Endothelial cell of umbilical vein (primary cell): ENCODE measurements at regions not wholly inside any gene's neighbourhood (a gene's known extent, or its start where the extent isn't known, plus 50 kb on each side); places are given as distances from the start of the nearest gene placed in this dataset.

Experiments used
- BruUV-seq: library from RNA; stranded (reverse); fragments of 400-500 nt; replicated peaks from 2 replicates; lab custom pipeline; 2021; lab: Mats Ljungman, UMichigan
- CTCF ChIA-PET: fragments of 300-600, 350-600 bp; sonication (Branson Sonifier 250); formaldehyde crosslinking; loops from one replicate; lab custom pipeline; 2021; ENCODE audit warnings: antibody characterized with exemption, inconsistent platforms; lab: Charles Lee
- POLR2A ChIA-PET: fragments of 300-600, 350-600 bp; sonication (Branson Sonifier 250); formaldehyde crosslinking; loops from one replicate; lab custom pipeline; 2021; ENCODE audit warnings: antibody characterized with exemption, inconsistent platforms; lab: Charles Lee
- DNase-seq: peaks from one replicate; pipeline ENCODE4 v3.0.0-alpha.2; 2011; ENCODE audit warnings: low read depth, low spot score
- FAIRE-seq: peaks from 2 replicates; lab custom pipeline; 2011; peaks lifted over from hg19 to GRCh38; lab: Jason Lieb, UNC
- H2AFZ ChIP-seq: 2 replicates; pipeline ENCODE4 v1.6.0; 2012; ENCODE audit warnings: low read depth, low read length, control low read depth, inconsistent platforms
- H3K27ac ChIP-seq: 2 replicates; pipeline ENCODE4 v1.5.1; 2011; ENCODE audit warnings: low read depth, mild to moderate bottlenecking, control low read depth, low read length, moderate library complexity; ENCODE audit not compliant: insufficient read depth
- H3K27me3 ChIP-seq, 2 experiments: 2 replicates each; pipeline versions ENCODE4 v1.6.0 to v1.6.1; 2011; ENCODE audit warnings: low read length in 2 of 2, mixed read lengths in 1 of 2; ENCODE audit not compliant: control insufficient read depth in 2 of 2, insufficient read depth in 2 of 2
- H3K36me3 ChIP-seq, 2 experiments: 2 replicates in 1 of 2; 3 replicates in 1 of 2; pipeline ENCODE4 v1.5.1; 2011; ENCODE audit warnings: low read length in 2 of 2, mild to moderate bottlenecking in 1 of 2, moderate library complexity in 1 of 2; ENCODE audit not compliant: control insufficient read depth in 2 of 2, insufficient read depth in 2 of 2; ENCODE audit errors: extremely low read depth in 1 of 2
- H3K4me1 ChIP-seq: 3 replicates; pipeline ENCODE4 v1.5.1; 2011; ENCODE audit warnings: mild to moderate bottlenecking, low read length; ENCODE audit not compliant: control insufficient read depth, insufficient read depth; ENCODE audit errors: extremely low read depth
- H3K4me2 ChIP-seq: 2 replicates; pipeline ENCODE4 v1.6.1; 2011; ENCODE audit warnings: low read length, control low read depth, mixed read lengths; ENCODE audit not compliant: insufficient read depth
- H3K4me3 ChIP-seq, 3 experiments: fragments of 200-600 bp in 1 of 3; sonication (generic), shearing (Covaris generic) in 1 of 3; replicated peaks in 1 of 3; 2 replicates each; pipeline ENCODE4 v1.5.1; 2011 to 2016; ENCODE audit warnings: control low read depth in 3 of 3, low read length in 3 of 3, mild to moderate bottlenecking in 2 of 3, inconsistent platforms in 1 of 3, low read depth in 1 of 3, moderate library complexity in 1 of 3; ENCODE audit not compliant: insufficient read depth in 1 of 3
- H3K79me2 ChIP-seq: 2 replicates; pipeline ENCODE4 v1.6.0; 2012; ENCODE audit warnings: low read length, inconsistent platforms; ENCODE audit not compliant: control insufficient read depth, insufficient read depth
- H3K9ac ChIP-seq: replicated peaks from 2 replicates; pipeline ENCODE3; 2011; ENCODE audit warnings: low read length, control low read depth; ENCODE audit not compliant: insufficient read depth; ENCODE audit errors: extremely low read depth
- H3K9me1 ChIP-seq: replicated peaks from 3 replicates; pipeline ENCODE4 v1.6.0; 2011; ENCODE audit warnings: mild to moderate bottlenecking, low read length; ENCODE audit not compliant: control insufficient read depth, insufficient read depth; ENCODE audit errors: extremely low read depth
- H3K9me3 ChIP-seq: replicated peaks from 2 replicates; pipeline ENCODE4 v1.5.1; 2012; ENCODE audit warnings: low read length, inconsistent platforms; ENCODE audit not compliant: control insufficient read depth, insufficient read depth
- H4K20me1 ChIP-seq: replicated peaks from 2 replicates; pipeline ENCODE3; 2011; ENCODE audit warnings: mild to moderate bottlenecking, low read length; ENCODE audit not compliant: control insufficient read depth, insufficient read depth; ENCODE audit errors: extremely low read depth
- CTCF ChIP-seq, 2 donors: IDR thresholded peaks; 1 replicate in 1 of 2; 2 replicates in 1 of 2; pipeline ENCODE4 v1.5.1; 2011; ENCODE audit warnings: low read length in 2 of 2, mild to moderate bottlenecking in 2 of 2, moderate library complexity in 2 of 2, control low read depth in 1 of 2, inconsistent platforms in 1 of 2, low read depth in 1 of 2; ENCODE audit not compliant: insufficient read depth in 1 of 2; ENCODE audit errors: extremely low read depth in 1 of 2
- EZH2 ChIP-seq: IDR thresholded peaks from 2 replicates; pipeline ENCODE4 v1.6.1; 2012; ENCODE audit warnings: borderline replicate concordance, low read depth, mild to moderate bottlenecking, moderate library complexity, low read length, inconsistent platforms; ENCODE audit not compliant: severe bottlenecking
- FOS ChIP-seq: IDR thresholded peaks from 2 replicates; pipeline ENCODE4 v1.6.1; 2011; ENCODE audit warnings: mild to moderate bottlenecking, low read length, moderate library complexity, borderline replicate concordance; ENCODE audit not compliant: insufficient read depth
- GATA2 ChIP-seq: IDR thresholded peaks from 2 replicates; pipeline ENCODE4 v1.7.0; 2011; ENCODE audit warnings: low read depth, mild to moderate bottlenecking, moderate library complexity, mixed read lengths, low read length; ENCODE audit not compliant: insufficient read length, insufficient read depth
- JUN ChIP-seq: IDR thresholded peaks from 2 replicates; pipeline ENCODE4 v1.6.1; 2011; ENCODE audit warnings: borderline replicate concordance, low read depth; ENCODE audit not compliant: insufficient read length, insufficient read depth
- MAX ChIP-seq: IDR thresholded peaks from 2 replicates; pipeline ENCODE4 v1.6.1; 2011; ENCODE audit not compliant: insufficient read depth, insufficient read length
- MYC ChIP-seq: IDR thresholded peaks from one replicate; pipeline ENCODE4 v1.6.1; 2011; ENCODE audit warnings: mild to moderate bottlenecking, low read depth, low read length
- POLR2AphosphoS5 ChIP-seq: IDR thresholded peaks from 2 replicates; pipeline ENCODE4 v1.6.1; 2012; ENCODE audit warnings: low read depth, mild to moderate bottlenecking, control low read depth, low read length, moderate library complexity; ENCODE audit not compliant: insufficient read depth
- dilution Hi-C: fragments of 300-500 bp; cut with MboI; formaldehyde crosslinking; loops from one replicate; pipeline ENCODE4 v1.15.0; 2019; ENCODE audit warnings: low sequenced_read_pairs; ENCODE audit not compliant: extremely low pct_ligation_motif_present
- intact Hi-C: fragments of 100-400 bp; cut with micrococcal nuclease; formaldehyde crosslinking; loops from one replicate; pipeline ENCODE4 v1.10.0; 2022

DNA sequence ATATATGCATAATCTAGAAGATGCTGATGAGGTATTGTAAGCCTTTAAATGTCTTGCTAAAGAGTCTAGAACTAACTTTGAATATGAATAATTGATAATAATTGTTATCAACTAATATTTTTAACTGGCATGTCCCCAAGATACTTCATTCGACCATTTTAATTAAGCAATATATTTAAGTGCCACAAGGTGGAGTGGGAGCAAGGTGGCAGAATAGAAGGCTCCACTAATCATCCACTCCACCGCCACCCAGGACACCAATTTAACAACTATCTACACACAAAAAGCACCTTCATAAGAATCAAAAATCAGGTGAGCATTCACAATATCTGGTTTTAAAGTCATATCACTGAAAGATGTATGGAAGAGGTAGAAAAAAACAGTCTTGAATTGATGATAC lies 409.6 kb downstream of the SEC23A start:
- no peak for DNase-seq
- Histone ChIP-seq H3K36me3 (no peaks in the 10 kb centered on the region), H3K9ac (no peak overlapping the region), H4K20me1 (no peaks in the 10 kb centered on the region), H3K9me1 (no peaks in the 10 kb centered on the region), H3K9me3 (no peaks in the 10 kb centered on the region), H3K4me2 (no peak overlapping the region), H3K27me3 (no peaks in the 10 kb centered on the region), H3K4me1 (no peaks in the 10 kb centered on the region), H3K4me3 (no peak overlapping the region), H2AFZ (no peak overlapping the region), H3K79me2 (no peaks in the 10 kb centered on the region), H3K27ac (no peak overlapping the region)
- no peak for TF ChIP-seq MAX
- no peak for TF ChIP-seq POLR2AphosphoS5
- no peak for TF ChIP-seq EZH2
- no peak for TF ChIP-seq FOS
- no peak for TF ChIP-seq MYC
- intact Hi-C loops = no loop called here
- no peak for FAIRE-seq
- no TSS peak for BruUV-seq
- ChIA-PET CTCF (interaction anchor here (1.1 kb wide), 1 partner anchor 322 kb away, joined by 3 read pairs; no protein-coding TSS in a partner anchor), POLR2A (no interaction called here)
- dilution Hi-C loops = no loop called here

DNA sequence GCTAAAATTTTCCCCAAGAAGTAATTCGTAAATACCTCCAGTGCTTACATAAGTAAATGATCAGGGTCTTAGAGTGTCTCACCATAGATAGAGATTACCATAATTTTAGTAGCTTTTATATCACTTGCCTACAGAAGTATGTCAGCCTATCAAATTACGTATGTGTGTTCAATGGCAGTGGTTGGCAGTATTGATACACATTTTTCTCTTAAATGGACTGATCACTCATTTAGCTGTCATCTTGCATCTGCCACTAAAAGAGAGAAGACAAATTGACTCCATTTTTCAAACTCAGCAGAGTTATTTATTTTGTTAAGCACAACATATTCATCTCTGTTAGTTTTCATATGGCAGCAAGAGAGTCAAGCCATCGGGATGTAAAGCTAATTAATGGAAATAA lies 413.1 kb upstream of the CLEC14A start:
- Histone ChIP-seq H3K36me3 (no peaks in the 10 kb centered on the region), H2AFZ (no peak overlapping the region), H3K27ac (no peak overlapping the region), H3K27me3 (no peaks in the 10 kb centered on the region), H3K9me3 (no peaks in the 10 kb centered on the region), H3K4me3 (no peak overlapping the region), H3K9ac (no peak overlapping the region), H3K79me2 (no peaks in the 10 kb centered on the region), H3K4me1 (no peaks in the 10 kb centered on the region), H3K4me2 (no peak overlapping the region), H4K20me1 (no peaks in the 10 kb centered on the region), H3K9me1 (no peaks in the 10 kb centered on the region)
- dilution Hi-C loops (no loop called here), intact Hi-C loops (no loop called here)
- TF ChIP-seq GATA2 (no peak), CTCF (IDR thresholded peaks at IDR 0.05; ENCODE audit: extremely low read depth in 1 of 2, insufficient read depth in 1 of 2, low read depth in 1 of 2, low read length in 2 of 2) (no peak), EZH2 (no peak), JUN (no peak), POLR2AphosphoS5 (no peak), MYC (no peak)
- FAIRE-seq (no peak), DNase-seq (no peak)
- POLR2A ChIA-PET = no interaction called here
- BruUV-seq = no TSS peak
- CTCF ChIA-PET = no interaction called here
